ENCODE measurements at regions not wholly inside any gene's neighbourhood (a gene's known extent, or its start where the extent isn't known, plus 50 kb on each side); places are given as distances from the start of the nearest gene placed in this dataset.
A peak's percentile ranks its signal among the peaks of the same experiment; 100 is the strongest.
"Not testable (repeated sequence)": the region's sequence is repeated elsewhere in the genome, so short reads cannot be mapped to it uniquely, and the experiment has no call there.

GRCh38 chr4:53941331-53941730 is 123.1 kb downstream of the CHIC2 start:
- H3K36me3 Mint-ChIP-seq (ENCODE audit: low read depth, unreplicated experiment) = peaks cover 4% of the 10 kb centered on the region
- peak overlapping the region; percentile 7 for H3K27ac Mint-ChIP-seq (ENCODE audit: unreplicated experiment)
- no peaks in the 10 kb centered on the region for H4K20me1 ChIP-seq (ENCODE audit: insufficient read depth, low read length)
- no peak overlapping the region for H3K4me3 Mint-ChIP-seq (ENCODE audit: unreplicated experiment)
- H3K4me2 ChIP-seq (ENCODE audit: low read length) = no peak overlapping the region
- H3K9ac ChIP-seq (ENCODE audit: low read length) = no peak overlapping the region
- H3K36me3 ChIP-seq (ENCODE audit: insufficient read depth, low read length) = no peaks in the 10 kb centered on the region
- no peaks in the 10 kb centered on the region for H3K79me2 ChIP-seq (ENCODE audit: insufficient read depth, low read length)
- H3K9me3 Mint-ChIP-seq (ENCODE audit: unreplicated experiment) = peaks cover 5% of the 10 kb centered on the region
- H3K9me3 ChIP-seq (ENCODE audit: insufficient read depth, low read depth, low read length) = no peaks in the 10 kb centered on the region
- no peaks in the 10 kb centered on the region for H3K27me3 ChIP-seq (ENCODE audit: insufficient read depth, low read length)
- TF ChIP-seq EZH2 (IDR thresholded peaks at IDR 0.05; ENCODE audit: insufficient read depth, low read length) (no peak), CTCF (IDR thresholded peaks at IDR 0.05; ENCODE audit: insufficient read depth, low read depth, low read length) (no peak)
- no peak overlapping the region for H2AFZ ChIP-seq (ENCODE audit: low read depth, low read length)
- FAIRE-seq (peak; percentile 37), DNase-seq (ENCODE audit: low read depth) (no peak)
- H3K4me1 ChIP-seq (ENCODE audit: insufficient read depth, low read length) = peaks cover 21% of the 10 kb centered on the region
- no peak overlapping the region for H3K4me3 ChIP-seq (ENCODE audit: insufficient read depth, low read depth, low read length)
- H3K27me3 Mint-ChIP-seq (ENCODE audit: low read depth, unreplicated experiment) = no peaks in the 10 kb centered on the region
- H3K27ac ChIP-seq (ENCODE audit: low read depth, low read length) = no peak overlapping the region
- H3K4me1 Mint-ChIP-seq (ENCODE audit: low read depth, unreplicated experiment) = peaks cover 13% of the 10 kb centered on the region

GRCh38 chr4:53939892-53940291 is 124.5 kb downstream of the CHIC2 start:
- not testable (repeated sequence) for H3K27me3 ChIP-seq (ENCODE audit: insufficient read depth, low read length); H3K27ac Mint-ChIP-seq (ENCODE audit: unreplicated experiment); H4K20me1 ChIP-seq (ENCODE audit: insufficient read depth, low read length); FAIRE-seq; DNase-seq (ENCODE audit: low read depth); H3K36me3 ChIP-seq (ENCODE audit: insufficient read depth, low read length); H3K27ac ChIP-seq (ENCODE audit: low read depth, low read length); H2AFZ ChIP-seq (ENCODE audit: low read depth, low read length); H3K9me3 Mint-ChIP-seq (ENCODE audit: unreplicated experiment); H3K4me2 ChIP-seq (ENCODE audit: low read length); H3K4me3 Mint-ChIP-seq (ENCODE audit: unreplicated experiment); H3K9me3 ChIP-seq (ENCODE audit: insufficient read depth, low read depth, low read length); H3K4me3 ChIP-seq (ENCODE audit: insufficient read depth, low read depth, low read length); H3K79me2 ChIP-seq (ENCODE audit: insufficient read depth, low read length); H3K36me3 Mint-ChIP-seq (ENCODE audit: low read depth, unreplicated experiment); H3K9ac ChIP-seq (ENCODE audit: low read length); H3K27me3 Mint-ChIP-seq (ENCODE audit: low read depth, unreplicated experiment)
- H3K4me1 Mint-ChIP-seq (ENCODE audit: low read depth, unreplicated experiment) = peaks cover 13% of the 10 kb centered on the region
- H3K4me1 ChIP-seq (ENCODE audit: insufficient read depth, low read length) = peaks cover 21% of the 10 kb centered on the region

GRCh38 chr4:53937918-53938317 is 126.5 kb downstream of the CHIC2 start:
- H3K9ac ChIP-seq (ENCODE audit: low read length) = no peak overlapping the region
- peaks cover 9% of the 10 kb centered on the region for H3K9me3 Mint-ChIP-seq (ENCODE audit: unreplicated experiment)
- FAIRE-seq = peak; percentile 59

More at GRCh38 chr4:53937918-53938317, 126.5 kb downstream of the CHIC2 start:
- peak; percentile 95 for DNase-seq (ENCODE audit: low read depth)
- H3K4me1 ChIP-seq (ENCODE audit: insufficient read depth, low read length) = peaks cover 13% of the 10 kb centered on the region
- Mint-ChIP-seq H3K4me3 (ENCODE audit: unreplicated experiment) (no peak overlapping the region), H3K27ac (ENCODE audit: unreplicated experiment) (peak overlapping the region; percentile 3), H3K27me3 (ENCODE audit: low read depth, unreplicated experiment) (no peaks in the 10 kb centered on the region), H3K4me1 (ENCODE audit: low read depth, unreplicated experiment) (peaks cover 3% of the 10 kb centered on the region), H3K36me3 (ENCODE audit: low read depth, unreplicated experiment) (peaks cover 5% of the 10 kb centered on the region)
- TF ChIP-seq EZH2 (IDR thresholded peaks at IDR 0.05; ENCODE audit: insufficient read depth, low read length) (no peak), CTCF (IDR thresholded peaks at IDR 0.05; ENCODE audit: insufficient read depth, low read depth, low read length) (no peak)
- no peaks in the 10 kb centered on the region for H3K79me2 ChIP-seq (ENCODE audit: insufficient read depth, low read length)
- H3K4me2 ChIP-seq (ENCODE audit: low read length) = peak overlapping the region; percentile 60
- no peaks in the 10 kb centered on the region for H3K9me3 ChIP-seq (ENCODE audit: insufficient read depth, low read depth, low read length)
- peak overlapping the region; percentile 42 for H3K27ac ChIP-seq (ENCODE audit: low read depth, low read length)
- H2AFZ ChIP-seq (ENCODE audit: low read depth, low read length) = no peak overlapping the region
- H3K4me3 ChIP-seq (ENCODE audit: insufficient read depth, low read depth, low read length) = no peak overlapping the region
- no peaks in the 10 kb centered on the region for H3K36me3 ChIP-seq (ENCODE audit: insufficient read depth, low read length)
- H4K20me1 ChIP-seq (ENCODE audit: insufficient read depth, low read length) = no peaks in the 10 kb centered on the region
- H3K27me3 ChIP-seq (ENCODE audit: insufficient read depth, low read length) = no peaks in the 10 kb centered on the region
